ENCODE measurements at regions not wholly inside any gene's neighbourhood (a gene's known extent, or its start where the extent isn't known, plus 50 kb on each side); places are given as distances from the start of the nearest gene placed in this dataset.

- no peaks in the 10 kb centered on the region for H3K36me3 ChIP-seq (ENCODE audit: control insufficient read depth in 1 of 2, insufficient read depth in 2 of 2, low read length in 2 of 2)
- no peaks in the 10 kb centered on the region for H4K20me1 ChIP-seq (ENCODE audit: insufficient read depth)
- no peak overlapping the region for H3K4me3 ChIP-seq (replicated peaks in 1 of 2; ENCODE audit: low read depth in 1 of 2, low read length in 2 of 2)
- no peak overlapping the region for H2AFZ ChIP-seq (ENCODE audit: low read depth, low read length, poor library complexity, severe bottlenecking)
- no peaks in the 10 kb centered on the region for H3K4me1 ChIP-seq (ENCODE audit: control insufficient read depth in 1 of 2, insufficient read depth in 2 of 2, low read length in 2 of 2)
- POLR2A ChIA-PET = no interaction called here
- ATAC-seq (no peak), DNase-seq (ENCODE audit: low read depth, low spot score) (no peak)
- BruUV-seq (replicated peaks) = no TSS peak
- no peak overlapping the region for H3K9ac ChIP-seq (ENCODE audit: low read length)
- H3K4me2 ChIP-seq (ENCODE audit: low read length) = no peak overlapping the region
- intact Hi-C loops (cut with micrococcal nuclease) = no loop called here
- TF ChIP-seq EZH2phosphoT487 (IDR thresholded peaks at IDR 0.05; ENCODE audit: borderline replicate concordance) = no peak
- no peak for TF ChIP-seq CBX3 (IDR thresholded peaks at IDR 0.05; ENCODE audit: low read depth)
- TF ChIP-seq SP1 (IDR thresholded peaks at IDR 0.05; ENCODE audit: low read depth) = no peak
- no peak for TF ChIP-seq RAD21 (IDR thresholded peaks at IDR 0.05; ENCODE audit: low read depth)
- TF ChIP-seq ELF1 (IDR thresholded peaks at IDR 0.05; ENCODE audit: borderline replicate concordance, low read depth) = no peak
- no peak for TF ChIP-seq ZFX (IDR thresholded peaks at IDR 0.05)
- TF ChIP-seq JUND (IDR thresholded peaks at IDR 0.05) = no peak
- TF ChIP-seq YY1 (IDR thresholded peaks at IDR 0.05; ENCODE audit: extremely low read depth, insufficient replicate concordance, low read depth, low read length) = no peak
- TF ChIP-seq ZNF274 (IDR thresholded peaks at IDR 0.05; ENCODE audit: low read depth, low read length) = no peak
- TF ChIP-seq SIN3A (IDR thresholded peaks at IDR 0.05; ENCODE audit: low read depth) = no peak
- no peak for TF ChIP-seq EGR1 (IDR thresholded peaks at IDR 0.05; ENCODE audit: low read depth)
- TF ChIP-seq SRF (IDR thresholded peaks at IDR 0.05; ENCODE audit: low read depth) = no peak
- TF ChIP-seq, protein P1, sequence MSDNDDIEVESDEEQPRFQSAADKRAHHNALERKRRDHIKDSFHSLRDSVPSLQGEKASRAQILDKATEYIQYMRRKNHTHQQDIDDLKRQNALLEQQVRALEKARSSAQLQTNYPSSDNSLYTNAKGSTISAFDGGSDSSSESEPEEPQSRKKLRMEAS (IDR thresholded peaks at IDR 0.05) = no peak
- TF ChIP-seq, protein P2, sequence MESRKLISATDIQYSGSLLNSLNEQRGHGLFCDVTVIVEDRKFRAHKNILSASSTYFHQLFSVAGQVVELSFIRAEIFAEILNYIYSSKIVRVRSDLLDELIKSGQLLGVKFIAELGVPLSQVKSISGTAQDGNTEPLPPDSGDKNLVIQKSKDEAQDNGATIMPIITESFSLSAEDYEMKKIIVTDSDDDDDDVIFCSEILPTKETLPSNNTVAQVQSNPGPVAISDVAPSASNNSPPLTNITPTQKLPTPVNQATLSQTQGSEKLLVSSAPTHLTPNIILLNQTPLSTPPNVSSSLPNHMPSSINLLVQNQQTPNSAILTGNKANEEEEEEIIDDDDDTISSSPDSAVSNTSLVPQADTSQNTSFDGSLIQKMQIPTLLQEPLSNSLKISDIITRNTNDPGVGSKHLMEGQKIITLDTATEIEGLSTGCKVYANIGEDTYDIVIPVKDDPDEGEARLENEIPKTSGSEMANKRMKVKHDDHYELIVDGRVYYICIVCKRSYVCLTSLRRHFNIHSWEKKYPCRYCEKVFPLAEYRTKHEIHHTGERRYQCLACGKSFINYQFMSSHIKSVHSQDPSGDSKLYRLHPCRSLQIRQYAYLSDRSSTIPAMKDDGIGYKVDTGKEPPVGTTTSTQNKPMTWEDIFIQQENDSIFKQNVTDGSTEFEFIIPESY (IDR thresholded peaks at IDR 0.05; ENCODE audit: extremely low read depth, insufficient replicate concordance, low read length) = no peak
- TF ChIP-seq POLR2AphosphoS5 (IDR thresholded peaks at IDR 0.05; ENCODE audit: low read depth, low read length) = no peak
- no peak for TF ChIP-seq ATF3 (IDR thresholded peaks at IDR 0.05)
- RAD21 ChIA-PET (ENCODE audit: low non-redundant PET in 1 of 2, low total read pairs in 2 of 2, uncharacterized antibody in 2 of 2, unreplicated experiment in 2 of 2) = no interaction called here
- H3K27me3 ChIP-seq (ENCODE audit: insufficient read depth, low read length) = no peaks in the 10 kb centered on the region
- H3K27ac ChIP-seq (ENCODE audit: low read depth, low read length) = no peak overlapping the region
- no peaks in the 10 kb centered on the region for H3K79me2 ChIP-seq (ENCODE audit: insufficient read depth, low read length)
- H3K9me2 ChIP-seq (ENCODE audit: insufficient read depth) = no peaks in the 10 kb centered on the region
- CTCF ChIA-PET = no interaction called here
- H3K9me3 ChIP-seq (ENCODE audit: control insufficient read depth in 1 of 2, insufficient read depth in 1 of 2, low read depth in 1 of 2, low read length in 2 of 2) = peaks cover 0 to 7% of the 10 kb centered on the region in 2 experiments; a peak in 1 of 4 replicates
These were observed 236.5 kb upstream of the AFDN start for GRCh38 chr6:167590193-167590592.

Data from HCT116 (cell line).